PFSK-1 (cell line): ENCODE measurements at regions not wholly inside any gene's neighbourhood (a gene's known extent, or its start where the extent isn't known, plus 50 kb on each side); places are given as distances from the start of the nearest gene placed in this dataset.

Experiments used
- FOXP2 ChIP-seq: optimal IDR thresholded peaks from 2 replicates; pipeline ENCODE3; 2011; ENCODE audit warnings: borderline replicate concordance, control low read depth, inconsistent platforms; ENCODE audit not compliant: insufficient read depth; ENCODE audit errors: extremely low read length, extremely low read depth
- POLR2AphosphoS5 ChIP-seq: IDR thresholded peaks from 2 replicates; pipeline ENCODE4 v1.6.1; 2012; ENCODE audit warnings: low read depth, mild to moderate bottlenecking, control low read depth, low read length, moderate library complexity
- REST ChIP-seq, 2 experiments: IDR thresholded peaks; 2 replicates each; pipeline versions ENCODE4 v1.6.1 to v1.8.0; 2011 to 2012; ENCODE audit warnings: low read depth in 2 of 2, low read length in 2 of 2, control low read depth in 1 of 2, inconsistent platforms in 1 of 2, mild to moderate bottlenecking in 1 of 2, moderate library complexity in 1 of 2; ENCODE audit not compliant: insufficient read depth in 1 of 2
- SIN3A ChIP-seq: IDR thresholded peaks from 2 replicates; pipeline ENCODE4 v1.6.1; 2012; ENCODE audit warnings: mild to moderate bottlenecking, low read length, moderate library complexity, borderline replicate concordance; ENCODE audit not compliant: insufficient read depth
- TAF1 ChIP-seq: IDR thresholded peaks from 2 replicates; pipeline ENCODE4 v1.6.1; 2012; ENCODE audit warnings: low read length, control low read depth, borderline replicate concordance; ENCODE audit not compliant: insufficient read depth

DNA sequence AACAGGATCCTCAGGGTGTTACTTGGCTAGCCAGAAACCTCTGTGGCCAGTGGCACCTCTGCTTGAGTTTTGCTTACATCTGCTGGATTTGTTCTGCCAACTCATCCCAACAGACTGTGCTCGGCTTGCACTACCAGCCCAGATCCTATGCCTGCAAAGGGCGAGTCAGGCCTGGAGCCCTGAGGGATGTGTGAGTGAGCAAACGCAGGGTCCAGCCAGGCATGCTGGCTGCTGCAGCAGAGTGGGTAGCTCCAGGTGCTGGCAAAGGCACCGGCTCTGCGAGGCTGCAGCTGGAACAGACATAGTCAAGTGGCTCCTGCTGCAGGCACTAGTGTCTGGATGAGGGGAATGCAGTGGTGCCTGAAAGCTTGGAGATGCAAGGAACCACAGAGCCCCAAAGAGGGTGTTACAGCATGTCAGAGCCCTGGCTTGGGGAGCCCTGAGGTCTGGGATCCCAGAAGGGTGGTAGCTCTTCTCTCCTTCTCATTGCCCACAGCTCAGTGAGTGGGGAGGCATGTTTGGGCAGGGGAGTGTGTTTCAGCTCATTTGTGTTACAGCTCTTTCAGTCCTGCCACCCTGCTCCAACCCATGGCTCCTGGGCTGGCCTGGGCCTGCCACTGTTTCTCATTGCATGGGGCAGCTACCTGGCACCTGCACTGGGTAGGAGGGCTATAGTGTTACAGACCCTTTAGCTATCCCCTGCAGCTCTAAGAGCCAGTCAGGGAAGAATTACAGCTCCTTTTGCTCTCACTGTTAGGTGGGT is 332.6 kb downstream of the TAF11L14 start:
- TF ChIP-seq TAF1: no peak
- TF ChIP-seq REST (IDR thresholded peaks at IDR 0.05; ENCODE audit: insufficient read depth in 1 of 2, low read depth in 2 of 2, low read length in 2 of 2): no peak
- no peak for TF ChIP-seq POLR2AphosphoS5
- no peak for TF ChIP-seq FOXP2
- no peak for TF ChIP-seq SIN3A

- TF ChIP-seq FOXP2: no peak
- no peak for TF ChIP-seq POLR2AphosphoS5
- no peak for TF ChIP-seq TAF1
- no peak for TF ChIP-seq REST (IDR thresholded peaks at IDR 0.05; ENCODE audit: insufficient read depth in 1 of 2, low read depth in 2 of 2, low read length in 2 of 2)
- no peak for TF ChIP-seq SIN3A
These were observed 342.1 kb downstream of the TAF11L14 start for GRCh38 chr5:17976404-17976803.

GRCh38 chr5:17978954-17979353 is 344.7 kb downstream of the TAF11L14 start:
- no peak for TF ChIP-seq FOXP2
- no peak for TF ChIP-seq TAF1
- TF ChIP-seq SIN3A: no peak
- no peak for TF ChIP-seq POLR2AphosphoS5
- TF ChIP-seq REST (IDR thresholded peaks at IDR 0.05; ENCODE audit: insufficient read depth in 1 of 2, low read depth in 2 of 2, low read length in 2 of 2): no peak

DNA sequence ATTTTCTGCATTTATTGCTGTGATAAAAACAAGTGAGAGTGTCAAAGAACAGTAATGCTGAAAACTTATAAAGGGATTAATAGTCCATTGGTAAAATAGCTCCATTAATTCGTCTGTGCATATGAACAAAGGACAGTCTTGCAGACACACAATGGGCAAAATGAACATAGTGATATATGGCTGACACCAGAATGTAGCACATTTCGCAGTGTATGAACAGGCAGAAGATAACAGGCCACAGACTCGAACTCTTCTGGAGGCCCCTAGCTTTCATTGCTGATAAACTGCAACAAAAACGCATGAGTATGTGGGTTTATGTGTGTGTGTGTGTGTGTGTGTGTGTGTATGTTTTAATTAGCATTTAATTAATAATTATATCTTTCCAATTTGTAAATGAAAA is 354.8 kb downstream of the TAF11L14 start:
- TF ChIP-seq FOXP2: no peak
- TF ChIP-seq TAF1: no peak
- no peak for TF ChIP-seq POLR2AphosphoS5
- no peak for TF ChIP-seq REST (IDR thresholded peaks at IDR 0.05; ENCODE audit: insufficient read depth in 1 of 2, low read depth in 2 of 2, low read length in 2 of 2)
- no peak for TF ChIP-seq SIN3A

DNA sequence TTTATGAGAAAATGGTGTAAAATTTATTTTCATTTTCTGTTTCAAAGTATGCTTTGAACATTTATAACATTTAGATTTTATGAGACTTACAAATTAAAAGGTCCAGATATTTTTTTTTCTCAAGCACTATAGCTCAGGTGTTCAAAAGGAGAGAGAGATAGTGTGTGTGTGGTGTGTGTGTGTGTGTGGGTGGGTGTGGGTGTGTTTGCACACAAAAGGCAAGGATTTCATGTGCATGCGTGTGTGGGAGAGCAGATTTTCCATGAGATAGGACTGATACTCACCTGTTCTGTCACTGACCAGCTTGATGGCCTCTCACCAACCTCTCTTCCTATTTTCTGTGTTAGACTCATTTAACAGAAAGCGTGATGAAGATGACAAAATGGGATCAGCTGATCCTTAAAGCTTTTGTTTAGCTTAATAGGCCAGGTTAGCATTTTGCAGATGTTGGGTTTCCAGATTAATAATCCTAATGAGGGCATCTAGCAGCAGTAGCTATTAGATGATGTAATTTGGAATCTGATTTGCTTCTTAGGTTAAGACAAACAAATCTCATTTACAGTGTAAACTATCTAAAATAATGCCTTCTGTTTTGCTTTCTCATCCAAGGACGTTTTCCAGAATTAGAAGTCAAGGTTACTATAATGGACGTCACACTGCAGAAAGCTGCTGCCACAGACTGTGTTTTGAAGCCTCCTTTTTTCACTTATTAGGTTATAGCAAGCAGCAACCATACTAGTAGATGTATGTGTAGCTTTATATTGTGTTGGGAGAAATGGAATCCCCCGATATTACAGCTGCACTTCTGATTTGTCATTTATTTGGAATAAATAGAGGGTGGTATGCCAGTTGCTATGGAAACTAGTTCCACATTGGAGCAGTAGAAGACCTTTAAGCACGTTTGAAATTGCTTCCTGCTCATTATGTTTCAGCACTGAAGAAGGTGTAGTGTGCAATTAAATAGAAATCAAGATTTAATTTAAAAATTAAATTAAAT is 355.6 kb downstream of the TAF11L14 start:
- TF ChIP-seq FOXP2 (no peak), SIN3A (no peak), TAF1 (no peak), REST (IDR thresholded peaks at IDR 0.05; ENCODE audit: insufficient read depth in 1 of 2, low read depth in 2 of 2, low read length in 2 of 2) (no peak), POLR2AphosphoS5 (no peak)
